HUES64 (cell line): ENCODE measurements at regions not wholly inside any gene's neighbourhood (a gene's known extent, or its start where the extent isn't known, plus 50 kb on each side); places are given as distances from the start of the nearest gene placed in this dataset.
A peak's percentile ranks its signal among the peaks of the same experiment; 100 is the strongest.
"Not testable (repeated sequence)": the region's sequence is repeated elsewhere in the genome, so short reads cannot be mapped to it uniquely, and the experiment has no call there.

Experiments used
- H3K27ac ChIP-seq: 2 replicates; pipeline ENCODE4 v1.7.0; 2013; ENCODE audit warnings: low read depth, low read length, inconsistent platforms
- H3K27me3 ChIP-seq: 2 replicates; pipeline ENCODE4 v1.6.1; 2013; ENCODE audit warnings: mild to moderate bottlenecking, low read length; ENCODE audit not compliant: insufficient read depth
- H3K36me3 ChIP-seq: 2 replicates; pipeline ENCODE4 v1.6.1; 2013; ENCODE audit warnings: mild to moderate bottlenecking, low read length; ENCODE audit not compliant: insufficient read depth
- H3K4me1 ChIP-seq: 2 replicates; pipeline ENCODE4 v1.6.1; 2013; ENCODE audit warnings: mild to moderate bottlenecking, low read length, moderate library complexity; ENCODE audit not compliant: insufficient read depth
- H3K4me3 ChIP-seq: 2 replicates; pipeline ENCODE4 v1.5.1; 2013; ENCODE audit warnings: mild to moderate bottlenecking, low read length, moderate library complexity
- H3K9ac ChIP-seq: 2 replicates; pipeline ENCODE4 v1.6.1; 2013; ENCODE audit warnings: mild to moderate bottlenecking, low read depth, low read length
- H3K9me3 ChIP-seq: 2 replicates; pipeline ENCODE4 v1.6.1; 2013; ENCODE audit warnings: low read depth, low read length; ENCODE audit not compliant: insufficient read depth
- WGBS: fragments of 150-250, 120-280 bp; methylation state at CpG from one replicate; pipeline ENCODE4 v1.1.7; 2013; ENCODE audit warnings: missing lambda C conversion rate; 5-methylcytosine and 5-hydroxymethylcytosine counted together

DNA sequence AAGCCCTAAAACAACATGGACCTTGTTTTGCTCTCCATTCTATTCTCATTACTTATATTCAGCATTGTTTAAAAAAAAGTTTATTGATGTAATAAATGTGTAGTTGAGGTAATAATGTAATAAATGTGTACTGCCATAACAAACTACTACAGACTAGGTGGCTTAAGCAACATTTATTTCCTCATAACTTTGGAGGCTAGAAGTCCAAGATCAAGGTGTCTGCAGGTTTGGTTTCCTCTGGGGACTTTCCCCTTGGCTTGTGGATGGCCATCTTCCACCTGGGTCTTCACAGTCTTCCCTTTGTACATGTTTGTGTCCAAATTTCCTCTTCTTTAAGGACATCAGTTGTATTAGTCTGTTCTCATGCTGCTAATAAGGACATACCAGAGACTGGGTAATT is 93.1 kb downstream of the LMO4 start:
- Histone ChIP-seq H3K9me3 (no peaks in the 10 kb centered on the region), H3K27ac (no peak overlapping the region), H3K27me3 (no peaks in the 10 kb centered on the region), H3K4me1 (peaks cover 6% of the 10 kb centered on the region; the same call in 1 of the 2 replicates), H3K9ac (no peak overlapping the region), H3K4me3 (no peak overlapping the region), H3K36me3 (no peaks in the 10 kb centered on the region)

GRCh38 chr1:87424541-87424940 is 95.9 kb downstream of the LMO4 start:
- Histone ChIP-seq H3K9me3 (no peaks in the 10 kb centered on the region), H3K9ac (no peak overlapping the region), H3K4me3 (no peak overlapping the region), H3K27ac (no peak overlapping the region), H3K4me1 (peaks cover 32% of the 10 kb centered on the region), H3K36me3 (no peaks in the 10 kb centered on the region), H3K27me3 (no peaks in the 10 kb centered on the region)
- WGBS, result 78% methylated on average over 1 of the region's 1 CpG

- Histone ChIP-seq H3K36me3 (no peaks in the 10 kb centered on the region), H3K9me3 (no peaks in the 10 kb centered on the region), H3K27ac (no peak overlapping the region; the same call in 1 of the 2 replicates), H3K27me3 (no peaks in the 10 kb centered on the region), H3K4me1 (peaks cover 35% of the 10 kb centered on the region), H3K9ac (no peak overlapping the region), H3K4me3 (no peak overlapping the region)
- 71% methylated on average over 12 of the region's 12 CpGs for WGBS
These were observed 98.0 kb downstream of the LMO4 start for GRCh38 chr1:87426463-87427249.

GRCh38 chr1:87428367-87428766 is 99.7 kb downstream of the LMO4 start:
- no peaks in the 10 kb centered on the region for H3K36me3 ChIP-seq
- no peaks in the 10 kb centered on the region for H3K9me3 ChIP-seq
- H3K4me3 ChIP-seq, result no peak overlapping the region; the same call in 1 of the 2 replicates
- H3K9ac ChIP-seq, result peak overlapping the region; percentile 51; the same call in 1 of the 2 replicates
- 11% methylated on average over 3 of the region's 3 CpGs for WGBS
- no peaks in the 10 kb centered on the region for H3K27me3 ChIP-seq
- peaks cover 35% of the 10 kb centered on the region for H3K4me1 ChIP-seq
- peak overlapping the region; percentile 88 for H3K27ac ChIP-seq

- Histone ChIP-seq H3K4me3 (no peak overlapping the region), H3K9me3 (no peaks in the 10 kb centered on the region), H3K9ac (peak overlapping the region; percentile 51; the same call in 1 of the 2 replicates), H3K27me3 (no peaks in the 10 kb centered on the region), H3K27ac (peak overlapping the region; percentile 88; the same call in 1 of the 2 replicates), H3K36me3 (no peaks in the 10 kb centered on the region), H3K4me1 (peaks cover 35% of the 10 kb centered on the region)
- WGBS, result 65% methylated on average over 8 of the region's 8 CpGs
These were observed 100.2 kb downstream of the LMO4 start for GRCh38 chr1:87428883-87429282.

DNA sequence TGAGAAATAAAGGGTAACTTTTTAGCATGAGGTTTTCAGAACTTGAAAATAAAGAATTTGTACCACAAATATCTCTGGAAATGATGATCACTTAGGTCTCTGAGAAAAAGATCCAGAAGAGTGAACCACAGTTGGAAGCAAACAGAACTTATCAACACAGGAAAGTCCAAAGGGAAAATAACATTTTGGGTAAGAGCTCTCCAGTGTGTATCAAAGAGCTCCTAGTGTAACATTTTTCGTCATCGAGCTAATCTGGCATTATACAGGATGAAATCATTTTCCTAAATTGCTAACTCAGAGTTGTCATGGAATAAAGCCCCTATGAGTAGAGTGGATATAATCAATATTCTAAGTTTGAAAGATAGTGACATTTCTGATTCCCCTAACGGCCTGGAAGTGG is 104.0 kb downstream of the LMO4 start:
- no peaks in the 10 kb centered on the region for H3K27me3 ChIP-seq
- H3K9me3 ChIP-seq, result no peaks in the 10 kb centered on the region
- peaks cover 37% of the 10 kb centered on the region for H3K4me1 ChIP-seq
- H3K9ac ChIP-seq, result no peak overlapping the region
- H3K36me3 ChIP-seq, result no peaks in the 10 kb centered on the region
- 83% methylated on average over 3 of the region's 3 CpGs for WGBS
- H3K4me3 ChIP-seq, result no peak overlapping the region
- H3K27ac ChIP-seq, result no peak overlapping the region

GRCh38 chr1:87433101-87433500 is 104.4 kb downstream of the LMO4 start:
- not testable (repeated sequence) for H3K36me3 ChIP-seq, H3K27ac ChIP-seq, H3K27me3 ChIP-seq, H3K9ac ChIP-seq, H3K9me3 ChIP-seq, H3K4me3 ChIP-seq
- H3K4me1 ChIP-seq, result peaks cover 36% of the 10 kb centered on the region
- WGBS, result 71% methylated on average over 2 of the region's 2 CpGs

GRCh38 chr1:87435484-87435883 is 106.8 kb downstream of the LMO4 start:
- WGBS, result 97% methylated on average over 8 of the region's 8 CpGs
- Histone ChIP-seq H3K9me3 (no peaks in the 10 kb centered on the region), H3K9ac (no peak overlapping the region), H3K27ac (no peak overlapping the region), H3K27me3 (no peaks in the 10 kb centered on the region), H3K4me3 (no peak overlapping the region), H3K4me1 (peaks cover 19% of the 10 kb centered on the region), H3K36me3 (no peaks in the 10 kb centered on the region)

DNA sequence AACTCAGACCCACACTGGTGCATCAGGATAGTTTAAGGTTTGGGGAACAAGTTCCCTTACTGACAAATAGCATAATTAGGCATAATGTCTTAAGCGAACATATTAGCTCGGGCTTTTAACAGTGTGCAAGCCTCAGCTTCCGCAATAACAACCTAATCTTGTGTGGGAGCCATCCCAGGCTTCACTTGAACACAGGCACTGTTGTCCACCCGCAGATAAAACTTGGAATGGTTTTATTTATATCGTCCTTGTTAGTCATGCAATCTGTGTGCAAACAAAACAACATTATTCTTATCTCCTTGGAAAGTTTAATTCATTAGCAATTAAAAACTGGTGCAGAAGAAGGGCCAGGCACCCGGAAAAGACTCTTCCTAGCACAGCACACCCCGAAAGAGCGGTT is 107.4 kb downstream of the LMO4 start:
- H3K4me1 ChIP-seq, result peaks cover 19% of the 10 kb centered on the region
- not testable (repeated sequence) for H3K27me3 ChIP-seq, H3K9me3 ChIP-seq, H3K4me3 ChIP-seq, H3K27ac ChIP-seq, H3K9ac ChIP-seq, H3K36me3 ChIP-seq
- WGBS, result 92% methylated on average over 8 of the region's 8 CpGs

GRCh38 chr1:87436534-87436933 is 107.9 kb downstream of the LMO4 start:
- no peak overlapping the region for H3K27ac ChIP-seq
- WGBS, result 80% methylated on average over 4 of the region's 4 CpGs
- no peaks in the 10 kb centered on the region for H3K36me3 ChIP-seq
- no peak overlapping the region for H3K4me3 ChIP-seq
- no peaks in the 10 kb centered on the region for H3K9me3 ChIP-seq
- H3K4me1 ChIP-seq, result peaks cover 19% of the 10 kb centered on the region
- H3K27me3 ChIP-seq, result no peaks in the 10 kb centered on the region
- H3K9ac ChIP-seq, result no peak overlapping the region

DNA sequence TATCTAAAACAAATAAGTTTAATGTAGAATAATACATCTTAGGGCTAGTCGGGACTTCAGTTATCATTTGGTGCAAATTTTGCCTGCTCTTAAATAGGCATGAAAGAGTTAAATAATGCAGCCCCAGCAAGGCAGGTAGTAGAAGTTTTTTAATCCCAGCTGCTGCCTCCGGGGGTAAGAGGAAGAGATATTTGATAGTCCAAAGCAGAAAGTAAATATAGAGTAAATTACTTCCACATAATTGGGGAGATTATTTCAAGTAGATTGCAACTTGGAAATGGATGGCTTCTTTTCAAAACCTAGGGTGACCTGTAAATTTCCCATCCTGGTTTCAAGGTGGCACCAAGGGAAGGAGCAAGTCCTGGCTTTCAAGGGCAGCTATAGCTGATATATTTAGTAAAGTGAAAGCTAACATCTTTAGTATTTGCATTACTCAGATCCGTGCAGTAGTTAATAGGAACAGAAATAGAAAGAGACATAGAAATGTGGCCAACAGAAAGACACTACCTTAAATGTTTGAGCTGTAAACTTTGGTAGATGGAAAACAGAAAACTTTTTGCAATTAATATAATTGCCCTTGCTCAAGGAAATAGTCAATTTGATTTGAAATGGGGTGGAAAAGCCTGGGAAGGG is 109.1 kb downstream of the LMO4 start:
- Histone ChIP-seq H3K4me3 (no peak overlapping the region), H3K27me3 (no peaks in the 10 kb centered on the region), H3K27ac (no peak overlapping the region), H3K9me3 (no peaks in the 10 kb centered on the region), H3K4me1 (peaks cover 19% of the 10 kb centered on the region), H3K36me3 (no peaks in the 10 kb centered on the region), H3K9ac (no peak overlapping the region)
- 91% methylated on average over 2 of the region's 3 CpGs for WGBS
